HG03039 (cell line): ENCODE measurements at regions not wholly inside any gene's neighbourhood (a gene's known extent, or its start where the extent isn't known, plus 50 kb on each side); places are given as distances from the start of the nearest gene placed in this dataset.
"Not testable (repeated sequence)": the region's sequence is repeated elsewhere in the genome, so short reads cannot be mapped to it uniquely, and the experiment has no call there.

ENCODE experiments used
- ATAC-seq: cut with Tn5 transposase; IDR thresholded peaks from one replicate; pipeline ENCODE4 v1.9.1; 2021; ENCODE audit warnings: mild to moderate bottlenecking, moderate library complexity; ENCODE audit not compliant: unreplicated experiment

GRCh38 chr7:68712956-68713495, 885.2 kb upstream of the AUTS2 start:
- ATAC-seq: no peak

GRCh38 chr7:68714135-68714534, 884.1 kb upstream of the AUTS2 start:
- not testable (repeated sequence) for ATAC-seq

DNA sequence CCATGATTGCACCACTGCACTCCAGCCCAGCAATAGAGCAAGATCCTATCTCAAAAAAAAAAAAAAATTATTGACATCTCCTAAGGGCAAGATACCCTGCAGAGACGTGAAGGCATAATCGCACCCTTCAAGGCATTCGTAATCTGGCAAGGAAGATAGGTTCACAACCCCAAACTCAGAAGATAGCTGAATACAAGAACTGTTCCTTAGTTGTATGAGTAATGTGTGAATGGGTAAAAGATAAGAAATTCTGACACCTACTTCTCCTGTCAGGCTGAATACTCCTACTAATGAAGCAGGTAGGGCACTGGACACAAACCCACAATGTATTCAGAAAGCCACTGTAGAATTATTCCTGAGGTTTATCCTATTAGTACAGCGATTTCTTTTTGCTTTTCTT, 882.4 kb upstream of the AUTS2 start:
- no peak for ATAC-seq

- ATAC-seq: no peak
Measured at GRCh38 chr7:68717176-68717575, 881.1 kb upstream of the AUTS2 start.

- ATAC-seq: no peak
Measured at GRCh38 chr7:68718097-68718551, 880.2 kb upstream of the AUTS2 start.

DNA sequence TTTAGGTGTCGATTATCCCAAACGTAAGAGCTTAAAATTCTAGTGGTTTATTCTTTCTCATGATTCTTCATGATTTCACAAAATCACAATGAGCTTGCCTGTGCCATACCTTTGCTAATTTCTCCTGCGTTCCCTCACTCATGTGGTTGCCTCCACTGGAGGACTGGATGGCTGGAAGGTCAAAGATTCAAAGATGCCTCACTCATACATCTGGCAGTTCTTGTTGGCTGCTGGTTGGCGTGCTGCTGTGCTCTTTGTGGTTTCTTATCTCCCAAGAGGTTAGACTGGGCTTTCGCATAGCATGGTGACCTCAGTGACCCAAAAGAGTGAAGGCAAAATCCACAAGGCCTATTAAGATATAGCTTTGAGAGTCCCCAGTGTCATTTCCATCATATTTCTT, 877.6 kb upstream of the AUTS2 start:
- ATAC-seq: no peak

GRCh38 chr7:68722044-68722443, 876.2 kb upstream of the AUTS2 start:
- no peak for ATAC-seq

- no peak for ATAC-seq
Measured at GRCh38 chr7:68724965-68725364, 873.3 kb upstream of the AUTS2 start.

DNA sequence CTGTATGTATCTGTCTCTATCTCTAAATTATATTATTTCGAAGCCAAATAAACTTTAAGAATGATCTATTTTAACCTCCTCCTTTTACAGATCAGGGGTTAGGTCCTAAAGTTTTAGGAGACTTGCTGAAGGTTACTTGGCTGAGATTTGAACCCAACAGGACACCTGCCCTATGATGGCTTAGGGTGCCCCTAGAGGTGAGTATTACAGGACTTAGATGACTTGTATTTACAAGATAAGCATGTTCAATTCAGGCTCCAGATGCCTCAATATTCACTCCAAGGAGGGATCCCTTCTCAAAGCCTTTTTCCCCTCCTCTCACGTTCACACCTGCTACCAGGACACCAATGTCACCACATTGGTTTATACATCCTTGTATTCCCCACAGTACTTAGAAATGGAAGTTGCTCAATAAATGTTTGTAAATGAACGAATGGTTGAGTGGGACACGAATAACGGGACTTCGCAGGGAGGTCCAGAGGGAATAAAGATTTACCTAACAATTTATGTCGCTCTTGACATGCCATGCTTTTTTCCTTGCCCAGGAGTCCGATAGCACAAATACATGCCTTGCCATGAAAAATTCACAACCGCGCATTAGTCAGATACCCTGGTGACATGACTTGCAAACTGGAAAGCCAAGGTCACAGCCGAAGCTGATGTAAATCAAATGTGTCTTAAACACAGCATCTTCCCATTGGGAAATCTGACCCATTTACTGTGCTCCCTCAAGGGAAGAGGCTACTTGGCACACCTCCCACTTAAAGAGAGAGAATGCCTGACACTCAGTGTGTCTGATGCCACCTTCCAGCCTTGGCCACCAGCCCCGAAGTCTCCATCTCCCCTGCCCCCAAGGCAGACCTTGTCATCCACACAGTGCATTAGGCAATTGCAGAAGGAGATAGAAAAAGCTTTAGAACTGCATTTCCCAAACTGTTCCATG, 872.2 kb upstream of the AUTS2 start:
- ATAC-seq: no peak

DNA sequence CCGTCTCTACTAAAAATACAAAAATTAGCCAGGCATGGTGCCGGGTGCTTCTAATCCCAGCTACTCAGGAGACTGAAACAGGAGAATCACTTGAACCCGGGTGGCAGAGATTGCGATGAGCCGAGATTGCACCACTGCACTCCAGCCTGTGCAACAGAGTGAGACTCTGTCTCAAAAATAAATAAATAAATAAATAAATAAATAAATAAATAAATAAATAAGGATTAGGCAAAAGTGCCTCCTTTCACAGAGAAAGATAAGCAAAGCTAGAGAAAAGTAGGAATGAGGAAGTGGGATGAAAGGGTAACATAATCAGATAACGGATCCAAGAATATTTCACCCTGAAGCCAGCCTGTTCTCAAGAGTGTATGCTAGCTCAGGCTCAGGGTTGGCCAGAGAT, 869.6 kb upstream of the AUTS2 start:
- ATAC-seq: not testable (repeated sequence)

GRCh38 chr7:68729371-68729770, 868.9 kb upstream of the AUTS2 start:
- ATAC-seq: no peak

DNA sequence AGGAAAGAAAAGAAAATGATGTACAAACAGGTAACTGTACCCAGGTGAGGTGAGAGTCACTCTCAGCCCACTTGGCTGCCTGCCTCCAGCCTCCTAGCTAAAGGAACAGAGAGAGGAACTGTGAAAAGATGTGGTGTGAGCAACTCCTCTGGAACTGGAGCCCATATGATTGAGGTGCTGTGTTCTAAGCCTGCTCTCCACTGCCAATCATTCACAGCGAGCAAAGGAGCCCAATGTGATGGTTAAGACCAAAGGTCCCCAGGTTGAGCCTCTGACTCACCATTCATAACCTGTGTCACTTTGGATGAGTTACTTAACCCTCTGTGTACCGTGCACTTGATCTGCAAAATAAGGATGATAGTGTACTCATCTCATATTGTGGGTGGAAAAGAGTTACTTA, 868.1 kb upstream of the AUTS2 start:
- ATAC-seq: no peak

- ATAC-seq: no peak
Measured at GRCh38 chr7:68730964-68731363, 867.3 kb upstream of the AUTS2 start.

- no peak for ATAC-seq
Measured at GRCh38 chr7:68733219-68734153, 864.8 kb upstream of the AUTS2 start.

GRCh38 chr7:68734431-68734830, 863.8 kb upstream of the AUTS2 start:
- no peak for ATAC-seq

DNA sequence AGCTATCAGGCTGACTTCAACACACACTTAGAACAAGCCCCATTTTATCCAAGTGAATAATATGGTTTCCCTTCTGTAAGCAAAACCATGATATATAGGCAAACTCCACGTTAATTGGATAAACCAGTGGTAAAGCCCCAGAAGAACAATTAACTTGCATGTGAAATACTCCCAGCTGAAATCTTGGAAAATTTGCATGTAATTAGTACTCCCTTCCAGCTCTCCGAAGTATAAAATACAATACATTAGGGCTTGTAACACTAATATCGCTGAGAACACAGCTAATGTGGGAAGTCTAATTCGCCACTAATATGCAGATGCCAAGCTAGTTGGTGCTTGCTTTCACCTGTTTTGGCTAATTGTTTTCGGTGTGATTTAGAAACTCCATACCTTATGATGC, 859.0 kb upstream of the AUTS2 start:
- no peak for ATAC-seq

- no peak for ATAC-seq
Measured at GRCh38 chr7:68744036-68744435, 854.2 kb upstream of the AUTS2 start.

- no peak for ATAC-seq
Measured at GRCh38 chr7:68748934-68749900, 849.1 kb upstream of the AUTS2 start.

DNA sequence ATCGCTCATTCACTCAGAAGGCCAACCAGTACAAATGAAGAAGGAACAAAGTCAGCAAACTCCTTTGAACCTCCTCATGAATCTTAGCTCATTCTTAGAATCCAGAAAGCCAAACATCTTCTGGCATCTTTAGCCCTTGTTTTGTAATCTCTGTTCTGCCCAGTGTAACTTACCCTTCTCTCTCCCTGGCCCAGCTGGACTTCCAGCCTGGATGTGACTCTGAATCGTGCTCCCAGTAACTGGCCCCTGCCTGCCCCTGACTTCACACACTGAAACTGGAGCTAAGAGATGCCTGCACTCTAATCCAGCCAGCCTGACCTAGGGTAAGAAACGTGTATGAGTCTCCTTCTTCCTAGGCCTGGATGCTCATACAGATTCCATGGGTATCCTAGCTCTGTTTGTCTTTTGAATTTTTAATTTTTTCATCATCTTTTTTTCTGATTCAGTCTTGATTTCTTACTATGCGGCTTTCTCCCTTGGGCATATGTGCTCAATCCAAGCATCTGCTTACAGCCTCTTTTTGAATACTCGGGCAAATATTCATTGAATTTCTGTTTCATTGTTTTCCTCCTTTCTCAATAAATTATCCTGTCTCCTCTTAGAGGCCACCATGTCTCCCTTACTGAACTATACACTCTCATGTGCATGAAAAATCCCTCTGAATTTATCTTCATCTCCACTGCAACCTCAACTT, 845.6 kb upstream of the AUTS2 start:
- no peak for ATAC-seq

GRCh38 chr7:68754414-68754813, 843.9 kb upstream of the AUTS2 start:
- ATAC-seq: no peak
